ENCODE measurements at regions not wholly inside any gene's neighbourhood (a gene's known extent, or its start where the extent isn't known, plus 50 kb on each side); places are given as distances from the start of the nearest gene placed in this dataset.

GRCh38 chr7:88686468-88687229, 72.9 kb upstream of the ZNF804B start:
- TF ChIP-seq POLR2AphosphoS5 (IDR thresholded peaks at IDR 0.05; ENCODE audit: borderline replicate concordance, low read depth, low read length) (no peak), EZH2 (IDR thresholded peaks at IDR 0.05) (no peak), FOXP2 (optimal IDR thresholded peaks at IDR 0.05; ENCODE audit: control extremely low read depth, extremely low read length, insufficient read depth) (no peak)

All from SK-N-MC (cell line).